Ovary (tissue), 7 donors: ENCODE measurements at regions not wholly inside any gene's neighbourhood (a gene's known extent, or its start where the extent isn't known, plus 50 kb on each side); places are given as distances from the start of the nearest gene placed in this dataset.

Source experiments
- DNase-seq, 5 donors: peaks; one replicate each; pipeline ENCODE4 v3.0.0-alpha.2; 2019 to 2020
- H3K27ac ChIP-seq, 2 donors: fragments of 200-600 bp; one replicate each; pipeline versions ENCODE4 v1.5.1 to v1.8.0; 2019 to 2022
- H3K27me3 ChIP-seq: fragments of 200-600 bp; one replicate; pipeline ENCODE4 v1.8.0; 2022
- H3K36me3 ChIP-seq: fragments of 200-600 bp; sonication (generic); one replicate; pipeline ENCODE4 v1.5.1; 2019
- H3K4me1 ChIP-seq: one replicate; pipeline ENCODE4 v1.8.1; 2013; ENCODE audit warnings: mild to moderate bottlenecking, moderate library complexity; ENCODE audit not compliant: insufficient read depth
- H3K4me3 ChIP-seq: fragments of 200-600 bp; sonication (generic); one replicate; pipeline ENCODE4 v1.5.1; 2017
- H3K9me3 ChIP-seq, 2 donors: fragments of 200-600 bp in 1 of 2; sonication (generic) in 1 of 2; one replicate each; pipeline versions ENCODE4 v1.5.1 to v1.8.1; 2013 to 2019; ENCODE audit warnings: mild to moderate bottlenecking in 1 of 2, moderate library complexity in 1 of 2
- EP300 ChIP-seq: sonication (generic); formaldehyde crosslinking; IDR thresholded peaks from one replicate; pipeline ENCODE4 v1.6.1; 2017; ENCODE audit warnings: antibody characterized with exemption
- POLR2A ChIP-seq: fragments of 450-650 bp; IDR thresholded peaks from one replicate; pipeline ENCODE4 v1.6.1; 2017; ENCODE audit warnings: antibody characterized with exemption, mild to moderate bottlenecking, moderate library complexity
- WGBS, 3 donors: extraction: QIAGEN DNeasy Blood & Tissue Kit in 1 of 3; methylation state at CpG; one replicate each; pipeline versions ENCODE4 v1.1.5 to v1.1.7; 2013 to 2017; 5-methylcytosine and 5-hydroxymethylcytosine counted together
- intact Hi-C, 4 donors: fragments of 100-400 bp; cut with DNase I; formaldehyde crosslinking; loops; one replicate each; pipeline versions ENCODE4 v1.11.0 to v1.15.1; 2022 to 2023
- TF ChIP-seq, protein P1 (sequence below), 3 donors: fragments of 450-650 bp in 2 of 3; fragments of 200-600 bp in 1 of 3; IDR thresholded peaks; one replicate each; pipeline versions ENCODE4 v1.5.1 to v1.8.0; 2016 to 2022; ENCODE audit warnings: antibody characterized with exemption in 3 of 3, mild to moderate bottlenecking in 1 of 3
- donor health status: DM: no; HTN: no; CAD: no; lungs with moderate emphysema.
- donor health status: DM: no; HTN: no; CAD: no.
- donor health status: Bipolar disorder and iron deficiency.
- donor health status: DM: no; HTN: no; CAD: no.
- donor health status: DM: yes; HTN: yes; CAD: no.

- WGBS, 3 donors = 60 to 73% (median 64%) methylated on average over 4 of the region's 4 CpGs
- Histone ChIP-seq H3K4me3 (no peak overlapping the region), H3K9me3 (no peaks in the 10 kb centered on the region), H3K36me3 (no peaks in the 10 kb centered on the region), H3K27ac (no peak overlapping the region), H3K27me3 (no peaks in the 10 kb centered on the region), H3K4me1 (no peaks in the 10 kb centered on the region)
- intact Hi-C loops = no loop called here
- TF ChIP-seq, protein P1, sequence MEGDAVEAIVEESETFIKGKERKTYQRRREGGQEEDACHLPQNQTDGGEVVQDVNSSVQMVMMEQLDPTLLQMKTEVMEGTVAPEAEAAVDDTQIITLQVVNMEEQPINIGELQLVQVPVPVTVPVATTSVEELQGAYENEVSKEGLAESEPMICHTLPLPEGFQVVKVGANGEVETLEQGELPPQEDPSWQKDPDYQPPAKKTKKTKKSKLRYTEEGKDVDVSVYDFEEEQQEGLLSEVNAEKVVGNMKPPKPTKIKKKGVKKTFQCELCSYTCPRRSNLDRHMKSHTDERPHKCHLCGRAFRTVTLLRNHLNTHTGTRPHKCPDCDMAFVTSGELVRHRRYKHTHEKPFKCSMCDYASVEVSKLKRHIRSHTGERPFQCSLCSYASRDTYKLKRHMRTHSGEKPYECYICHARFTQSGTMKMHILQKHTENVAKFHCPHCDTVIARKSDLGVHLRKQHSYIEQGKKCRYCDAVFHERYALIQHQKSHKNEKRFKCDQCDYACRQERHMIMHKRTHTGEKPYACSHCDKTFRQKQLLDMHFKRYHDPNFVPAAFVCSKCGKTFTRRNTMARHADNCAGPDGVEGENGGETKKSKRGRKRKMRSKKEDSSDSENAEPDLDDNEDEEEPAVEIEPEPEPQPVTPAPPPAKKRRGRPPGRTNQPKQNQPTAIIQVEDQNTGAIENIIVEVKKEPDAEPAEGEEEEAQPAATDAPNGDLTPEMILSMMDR (IDR thresholded peaks at IDR 0.05) = no peak
- TF ChIP-seq EP300 = no peak
- TF ChIP-seq POLR2A = no peak
- no peak for DNase-seq
These were observed 456.5 kb upstream of the CPEB2 start for GRCh38 chr4:14545807-14546206.

DNA sequence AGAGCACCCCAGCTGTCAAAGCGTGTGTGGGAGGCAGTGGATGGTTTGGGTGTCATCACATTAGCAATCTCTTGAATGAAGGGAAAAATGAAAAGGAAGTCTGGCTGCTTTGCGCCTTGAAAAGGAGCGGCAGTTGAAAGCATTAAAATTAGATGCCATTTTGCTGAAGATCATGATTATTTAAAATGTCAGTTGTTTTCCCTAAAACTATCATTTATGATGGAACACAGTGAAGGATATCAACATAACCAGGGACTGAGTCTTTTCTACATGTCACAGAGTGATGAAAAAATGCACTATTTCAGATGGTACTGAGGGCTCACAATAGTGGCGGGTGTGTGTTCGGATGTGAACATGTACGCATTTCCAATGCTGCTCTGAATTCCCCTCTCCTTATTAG lies 450.2 kb upstream of the CPEB2 start:
- Histone ChIP-seq H3K27ac (no peak overlapping the region), H3K27me3 (no peaks in the 10 kb centered on the region), H3K9me3 (no peaks in the 10 kb centered on the region), H3K4me3 (no peak overlapping the region), H3K4me1 (no peaks in the 10 kb centered on the region), H3K36me3 (no peaks in the 10 kb centered on the region)
- intact Hi-C loops = no loop called here
- DNase-seq = no peak
- 87 to 91% (median 88%) methylated on average over 6 of the region's 6 CpGs for WGBS, 3 donors
- no peak for TF ChIP-seq POLR2A
- TF ChIP-seq, protein P1 (IDR thresholded peaks at IDR 0.05) = no peak

GRCh38 chr4:14559646-14560045 lies 442.6 kb upstream of the CPEB2 start:
- H3K4me3 ChIP-seq = no peak overlapping the region
- H3K27me3 ChIP-seq = no peaks in the 10 kb centered on the region
- H3K27ac ChIP-seq = no peak overlapping the region
- DNase-seq = no peak
- no peaks in the 10 kb centered on the region for H3K9me3 ChIP-seq
- TF ChIP-seq, protein P1 (IDR thresholded peaks at IDR 0.05) = no peak
- TF ChIP-seq EP300 = no peak
- TF ChIP-seq POLR2A = no peak
- 81 to 86% (median 84%) methylated on average over 2 of the region's 2 CpGs for WGBS, 3 donors
- intact Hi-C loops = no loop called here
- H3K4me1 ChIP-seq = no peaks in the 10 kb centered on the region
- H3K36me3 ChIP-seq = no peaks in the 10 kb centered on the region

DNA sequence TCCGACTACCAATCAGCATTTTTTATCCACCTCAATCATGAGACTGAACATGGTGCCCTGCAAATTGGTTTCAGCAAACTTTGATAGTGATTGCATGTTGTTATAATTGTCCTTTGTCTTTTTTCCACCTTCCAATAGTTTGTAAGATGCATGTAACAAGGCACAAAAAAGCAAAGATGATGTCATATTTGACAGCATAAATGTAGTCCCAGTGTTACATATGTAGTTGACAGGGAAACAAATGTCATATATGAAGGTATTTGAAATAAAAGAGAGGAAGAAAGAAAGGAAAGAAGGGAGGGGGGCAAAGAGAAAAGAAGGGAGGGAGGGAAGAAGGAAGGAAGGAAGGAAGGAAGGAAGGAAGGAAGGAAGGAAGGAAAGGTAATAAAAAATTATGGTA lies 441.7 kb upstream of the CPEB2 start:
- TF ChIP-seq POLR2A = no peak
- TF ChIP-seq, protein P1 (IDR thresholded peaks at IDR 0.05) = no peak
- no peak for TF ChIP-seq EP300
- no peak for DNase-seq
- Histone ChIP-seq H3K27ac (no peak overlapping the region), H3K36me3 (no peaks in the 10 kb centered on the region), H3K4me3 (no peak overlapping the region), H3K9me3 (no peaks in the 10 kb centered on the region), H3K27me3 (no peaks in the 10 kb centered on the region), H3K4me1 (no peaks in the 10 kb centered on the region)
- intact Hi-C loops = no loop called here
- WGBS, 3 donors = 71 to 83% (median 81%) methylated on average over 1 of the region's 1 CpG

DNA sequence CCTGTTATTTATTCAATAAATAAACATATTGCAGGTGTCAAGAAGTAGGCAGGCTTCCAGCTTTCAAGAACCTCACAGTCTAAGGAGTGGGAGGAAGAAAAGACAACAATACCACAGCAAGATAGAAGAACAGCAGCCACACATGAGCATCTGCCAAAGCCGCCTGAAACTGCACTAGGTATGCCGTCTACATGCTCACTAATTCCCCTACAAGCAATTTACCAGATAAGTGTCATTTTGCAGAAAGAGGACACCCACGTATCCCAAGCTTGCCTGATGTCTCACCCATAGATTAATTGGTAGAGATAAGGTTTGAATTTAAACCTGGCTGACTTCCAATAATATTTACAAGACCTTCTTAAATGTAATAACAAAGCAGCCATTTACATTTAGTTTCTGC lies 439.4 kb upstream of the CPEB2 start:
- Histone ChIP-seq H3K4me3 (no peak overlapping the region), H3K4me1 (no peaks in the 10 kb centered on the region), H3K27me3 (no peaks in the 10 kb centered on the region), H3K9me3 (no peaks in the 10 kb centered on the region), H3K36me3 (no peaks in the 10 kb centered on the region), H3K27ac (no peak overlapping the region)
- DNase-seq = no peak
- intact Hi-C loops = no loop called here
- TF ChIP-seq POLR2A (no peak), EP300 (no peak)
- TF ChIP-seq, protein P1 (IDR thresholded peaks at IDR 0.05) = no peak
- WGBS, 3 donors = 2 to 16% (median 14%) methylated on average over 3 of the region's 3 CpGs
